ENCODE measurements at regions not wholly inside any gene's neighbourhood (a gene's known extent, or its start where the extent isn't known, plus 50 kb on each side); places are given as distances from the start of the nearest gene placed in this dataset.
A peak's percentile ranks its signal among the peaks of the same experiment; 100 is the strongest.
"Not testable (repeated sequence)": the region's sequence is repeated elsewhere in the genome, so short reads cannot be mapped to it uniquely, and the experiment has no call there.

DNA sequence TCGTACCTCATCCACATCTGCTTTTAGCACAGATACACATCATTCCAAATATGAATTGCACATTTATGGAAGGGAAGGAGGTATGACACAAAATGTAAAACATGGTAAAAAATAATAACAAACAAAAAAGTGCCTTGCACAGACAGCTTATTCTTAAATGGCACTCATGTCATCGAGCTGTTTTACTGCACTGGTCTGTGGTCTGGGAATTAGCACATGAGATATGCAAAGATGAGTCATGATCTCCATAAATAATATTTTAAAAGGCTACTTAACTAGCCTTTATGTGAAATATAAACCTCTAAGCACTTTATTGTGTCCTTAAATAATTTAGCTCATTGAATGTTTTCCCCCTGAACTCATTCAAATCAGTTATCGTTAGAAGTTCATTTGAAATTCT lies 142.2 kb upstream of the ZNF385D start:
- H3K4me3 ChIP-seq (ENCODE audit: low read depth, low read length), result no peak overlapping the region
- no peak for DNase-seq (ENCODE audit: low read depth)

DNA sequence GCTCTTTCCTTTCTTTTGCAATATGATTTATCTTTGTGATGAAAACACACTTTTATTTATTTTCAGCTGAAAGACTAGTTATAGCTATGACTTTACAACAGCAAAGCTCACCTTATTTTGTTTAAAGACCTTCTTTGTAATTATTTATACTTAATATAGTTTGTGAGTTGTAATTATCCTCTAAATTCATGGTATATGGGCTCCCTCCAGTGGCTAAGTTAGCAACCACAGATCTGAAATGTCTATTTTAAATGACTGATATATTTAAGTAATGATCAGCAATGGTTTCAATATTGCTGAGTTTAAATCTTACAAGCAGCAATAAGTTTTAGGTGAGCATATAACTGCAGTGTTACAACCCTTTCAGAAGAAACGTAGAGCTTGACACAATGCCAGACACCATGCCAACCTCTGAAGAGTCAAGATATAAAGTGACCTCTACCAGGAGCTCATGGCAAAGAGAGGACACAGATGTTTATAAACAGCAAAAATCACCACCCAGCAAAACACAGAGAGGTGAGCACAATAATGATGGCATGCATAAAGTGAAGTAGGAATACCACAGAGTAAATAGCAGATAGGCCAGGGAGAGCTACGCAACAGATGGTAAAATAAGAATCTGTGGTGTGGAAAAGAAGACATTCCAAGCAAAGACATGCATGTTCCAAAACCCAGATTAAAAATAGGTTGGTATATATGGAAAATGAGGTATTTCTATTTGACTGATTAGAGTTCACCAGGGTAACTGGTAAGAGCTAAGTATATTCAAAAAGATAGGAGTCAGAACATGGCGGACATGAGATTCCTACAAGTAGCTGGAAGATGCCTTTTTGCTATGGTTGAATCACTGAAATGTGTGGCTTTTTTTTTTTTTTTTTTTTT lies 143.7 kb upstream of the ZNF385D start:
- no peak overlapping the region for H3K4me3 ChIP-seq (ENCODE audit: low read depth, low read length)
- DNase-seq (ENCODE audit: low read depth), result no peak

DNA sequence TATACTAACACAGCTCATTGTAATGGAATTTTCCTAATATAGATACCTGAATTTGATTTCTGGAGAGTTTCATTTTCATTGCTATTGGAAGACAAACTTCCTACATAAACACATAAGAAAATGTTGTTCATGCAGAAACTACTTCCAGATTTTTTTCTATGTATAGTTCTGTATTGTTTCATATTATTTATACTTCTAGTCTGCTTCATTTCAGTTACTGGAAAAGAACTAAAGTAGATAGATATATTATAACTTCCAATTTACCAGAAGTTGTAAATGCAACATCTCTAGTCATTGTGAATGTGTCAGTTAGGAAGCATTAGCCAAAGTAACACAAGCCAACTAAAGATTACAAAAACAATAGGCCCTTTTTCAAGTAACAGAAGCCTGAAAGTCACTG lies 147.3 kb upstream of the ZNF385D start:
- no peak overlapping the region for H3K4me3 ChIP-seq (ENCODE audit: low read depth, low read length)
- no peak for DNase-seq (ENCODE audit: low read depth)

DNA sequence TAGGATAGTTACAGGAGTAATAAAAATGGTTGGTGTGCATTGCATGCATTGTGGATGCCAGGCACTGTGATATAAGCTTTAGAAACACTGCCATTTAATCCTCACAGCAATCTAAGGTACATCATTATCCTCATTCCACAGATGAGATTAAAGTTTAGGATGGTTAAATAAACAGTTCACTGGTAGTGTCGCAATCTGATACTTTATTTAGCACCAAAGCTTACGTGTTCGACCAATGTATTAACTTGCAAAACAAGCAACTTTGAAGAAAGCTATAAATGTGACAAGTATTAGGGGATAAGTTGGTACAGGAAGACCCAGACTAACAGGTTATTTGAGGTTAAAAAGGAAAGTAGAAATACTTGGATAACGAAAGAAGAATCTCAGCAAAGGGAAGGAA lies 150.5 kb upstream of the ZNF385D start:
- DNase-seq (ENCODE audit: low read depth), result no peak
- H3K4me3 ChIP-seq (ENCODE audit: low read depth, low read length), result no peak overlapping the region

DNA sequence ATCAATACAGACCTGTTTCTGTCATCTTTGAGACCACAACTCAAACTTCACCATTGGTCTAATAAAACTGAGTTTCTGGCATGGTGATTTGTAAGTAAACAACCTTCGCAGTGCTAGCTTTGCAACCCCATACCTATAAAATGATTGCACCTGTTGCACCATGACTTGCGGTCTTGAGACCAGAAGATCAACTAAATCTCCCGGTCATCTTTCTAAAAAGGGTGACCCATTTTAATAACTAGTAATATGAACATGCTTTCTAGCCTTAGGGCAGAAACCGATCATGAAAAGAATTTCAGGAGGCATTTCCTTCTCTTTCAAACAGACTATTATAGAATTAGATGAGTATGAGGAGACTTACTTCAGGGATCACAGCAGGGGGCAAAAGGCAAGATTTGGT lies 151.9 kb upstream of the ZNF385D start:
- no peak overlapping the region for H3K4me3 ChIP-seq (ENCODE audit: low read depth, low read length)
- no peak for DNase-seq (ENCODE audit: low read depth)

DNA sequence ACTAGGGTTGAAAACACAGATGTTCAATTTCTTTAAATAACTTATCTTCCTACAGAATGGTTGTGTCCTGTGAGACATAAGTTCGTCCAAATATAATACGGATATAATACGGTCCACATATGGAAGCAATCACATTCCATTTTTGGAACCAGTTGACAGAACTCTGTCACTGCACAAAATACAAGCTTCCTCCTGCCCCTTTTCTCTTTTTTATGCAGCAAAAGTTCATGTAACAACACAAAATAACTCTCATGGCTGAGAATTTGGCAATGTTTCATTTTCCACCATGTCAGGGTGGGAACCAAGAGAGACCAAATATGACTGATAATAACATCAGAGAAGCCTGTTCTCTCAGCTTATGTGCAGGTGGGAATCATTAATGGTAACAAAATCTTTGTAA lies 158.1 kb upstream of the ZNF385D start:
- DNase-seq (ENCODE audit: low read depth), result no peak
- H3K4me3 ChIP-seq (ENCODE audit: low read depth, low read length), result no peak overlapping the region

DNA sequence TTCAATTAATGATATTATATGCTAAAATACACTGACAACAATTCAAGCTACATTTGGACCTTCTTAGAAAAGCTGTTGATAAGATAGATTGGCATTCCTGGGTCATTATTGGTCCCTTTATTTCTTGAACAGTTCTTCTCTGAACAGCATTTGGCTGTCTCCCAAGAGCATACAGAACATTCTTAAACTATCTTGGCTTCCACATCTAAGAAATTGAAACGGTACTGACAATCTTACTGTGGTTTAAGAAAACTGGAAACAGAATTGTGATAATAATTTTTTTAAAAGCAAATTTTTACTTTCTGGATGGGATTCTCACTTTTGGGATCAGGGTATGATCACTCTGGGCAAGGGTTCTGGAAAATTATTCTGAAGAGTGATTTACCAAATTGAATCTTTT lies 161.7 kb upstream of the ZNF385D start:
- peak; percentile 64 for DNase-seq (ENCODE audit: low read depth)
- no peak overlapping the region for H3K4me3 ChIP-seq (ENCODE audit: low read depth, low read length)

DNA sequence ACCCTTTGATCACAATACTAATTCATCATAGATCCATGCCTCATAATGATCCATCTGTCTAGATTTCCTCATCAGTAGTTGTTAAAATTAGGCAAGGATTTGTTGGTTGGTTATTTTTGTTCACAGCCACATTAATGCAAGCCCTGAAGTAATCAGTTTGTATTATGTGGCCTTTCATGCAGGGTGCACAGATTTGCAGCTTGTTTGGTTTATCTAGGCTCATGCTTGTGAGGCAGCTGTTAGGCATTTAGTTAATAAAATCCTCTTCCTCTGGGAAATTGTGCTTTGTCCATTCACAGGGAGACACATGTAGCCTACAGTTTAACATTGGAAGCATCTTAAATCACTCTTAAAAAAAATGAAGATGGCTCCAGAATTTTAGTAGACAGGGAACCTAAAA lies 162.8 kb upstream of the ZNF385D start:
- DNase-seq (ENCODE audit: low read depth), result peak; percentile 77
- no peak overlapping the region for H3K4me3 ChIP-seq (ENCODE audit: low read depth, low read length)

DNA sequence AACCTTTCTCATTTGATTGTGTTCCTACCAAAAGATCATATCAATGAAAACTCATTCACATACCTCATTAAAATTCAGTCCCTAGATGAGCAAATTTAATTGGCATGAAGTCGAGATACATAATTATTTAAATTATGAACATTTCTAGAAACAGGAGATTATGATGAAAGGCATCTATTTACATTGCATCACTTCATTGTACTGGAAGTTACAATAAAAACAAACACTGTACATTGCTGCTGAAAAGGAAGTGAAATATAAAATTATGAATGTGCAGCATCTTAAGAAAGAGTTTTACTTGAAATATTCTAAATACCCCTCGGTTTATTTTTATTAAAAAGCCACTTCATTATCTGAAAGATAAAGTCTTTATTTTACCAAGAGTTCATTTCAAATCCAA lies 163.4 kb upstream of the ZNF385D start:
- DNase-seq (ENCODE audit: low read depth), result no peak
- H3K4me3 ChIP-seq (ENCODE audit: low read depth, low read length), result no peak overlapping the region

DNA sequence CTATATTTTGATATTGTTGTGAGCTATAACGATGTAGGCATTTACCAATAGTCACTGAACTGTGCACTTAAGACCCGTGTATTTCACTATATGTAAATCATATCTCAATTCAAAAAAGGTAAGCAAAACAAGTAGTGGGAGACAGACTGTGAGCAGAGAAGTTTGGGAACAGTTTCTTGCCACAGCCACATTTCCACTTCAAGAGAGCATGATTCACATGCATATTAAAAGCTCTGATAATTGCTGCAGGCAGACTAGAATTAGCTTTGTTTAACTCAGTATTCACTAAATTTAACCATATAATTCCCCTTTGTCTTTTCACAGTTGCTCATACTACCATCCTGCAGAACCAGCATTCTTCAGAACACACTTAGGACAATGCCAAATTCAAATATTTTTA lies 168.4 kb upstream of the ZNF385D start:
- H3K4me3 ChIP-seq (ENCODE audit: low read depth, low read length), result no peak overlapping the region
- DNase-seq (ENCODE audit: low read depth), result no peak

DNA sequence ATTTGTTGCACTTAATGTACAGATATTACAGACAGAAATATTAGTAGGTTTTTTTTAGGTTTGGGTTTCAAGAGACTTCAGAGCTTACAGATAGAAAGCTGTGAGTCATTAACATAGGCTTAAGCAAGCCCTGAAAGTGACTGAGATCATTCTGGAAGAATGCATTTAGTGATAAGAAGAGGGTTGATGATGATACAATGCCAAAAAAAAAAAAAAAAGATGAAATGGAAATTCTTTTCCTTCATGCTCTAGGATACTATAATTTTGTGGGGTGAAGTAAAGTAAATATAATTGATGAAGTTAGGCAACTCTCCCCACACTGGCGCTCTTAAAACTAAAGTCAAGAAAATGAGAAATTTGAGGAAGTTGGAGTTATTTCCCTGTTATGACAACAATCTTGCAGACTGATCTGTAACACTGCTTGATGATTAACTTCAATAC lies 169.4 kb upstream of the ZNF385D start:
- peak; percentile 56 for DNase-seq (ENCODE audit: low read depth)
- H3K4me3 ChIP-seq (ENCODE audit: low read depth, low read length), result no peak overlapping the region

DNA sequence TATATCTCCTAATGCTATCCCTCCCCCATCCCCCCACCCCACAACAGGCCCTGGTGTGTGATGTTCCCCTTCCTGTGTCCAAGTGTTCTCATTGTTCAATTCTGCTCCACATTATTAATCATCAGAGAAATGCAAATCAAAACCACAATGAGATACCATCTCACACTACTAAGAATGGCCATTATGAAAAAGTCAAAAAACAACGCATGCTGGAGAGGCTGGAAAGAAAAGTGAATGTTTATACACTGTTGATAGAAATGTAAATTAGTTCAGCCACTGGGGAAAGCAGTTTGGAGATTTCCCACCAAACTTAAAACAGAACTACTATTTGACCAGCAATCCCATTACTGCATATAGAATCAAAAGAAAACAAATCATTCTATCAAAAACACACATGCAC lies 172.1 kb upstream of the ZNF385D start:
- not testable (repeated sequence) for H3K4me3 ChIP-seq (ENCODE audit: low read depth, low read length)

DNA sequence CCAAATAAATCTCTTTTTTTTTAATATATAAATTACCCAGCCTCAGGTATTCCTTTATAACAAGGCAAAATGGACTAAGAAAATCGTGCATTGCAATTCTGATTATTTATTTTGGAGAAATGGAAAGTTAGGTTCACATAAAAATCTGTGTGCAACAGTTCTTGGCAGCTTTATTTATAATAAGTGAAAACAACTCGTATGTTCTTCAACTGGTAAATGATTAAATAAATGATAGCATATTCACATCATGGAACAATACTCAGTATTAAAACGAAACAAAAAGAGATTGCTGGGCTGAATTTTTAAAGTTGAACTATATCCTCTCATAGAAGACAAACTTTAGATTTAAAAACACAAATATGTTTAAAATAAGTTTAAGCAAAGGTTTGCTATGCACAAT lies 176.3 kb upstream of the ZNF385D start:
- H3K4me3 ChIP-seq (ENCODE audit: low read depth, low read length), result no peak overlapping the region
- DNase-seq (ENCODE audit: low read depth), result no peak

More for the DNA sequence above, 172.1 kb upstream of the ZNF385D start:
- not testable (repeated sequence) for DNase-seq (ENCODE audit: low read depth)

DNA sequence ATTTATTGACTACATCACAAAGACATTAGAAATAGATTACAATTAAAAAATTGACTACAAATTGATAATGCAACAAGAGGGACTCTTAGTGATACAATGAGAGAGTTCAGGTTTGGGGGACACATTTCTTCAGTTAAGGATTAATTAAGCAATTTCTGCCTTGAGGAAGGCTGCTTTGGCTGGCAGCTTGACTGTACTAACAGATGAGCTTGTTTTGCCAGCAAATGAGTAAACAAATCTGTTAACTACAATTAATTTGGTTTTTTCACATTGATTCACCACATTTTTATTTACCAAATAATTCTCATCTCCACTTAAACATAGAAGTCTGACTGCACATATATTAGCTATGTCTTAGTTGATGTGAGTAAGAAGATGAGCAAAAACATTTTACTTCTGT lies 183.6 kb upstream of the ZNF385D start:
- no peak for DNase-seq (ENCODE audit: low read depth)
- H3K4me3 ChIP-seq (ENCODE audit: low read depth, low read length), result no peak overlapping the region

DNA sequence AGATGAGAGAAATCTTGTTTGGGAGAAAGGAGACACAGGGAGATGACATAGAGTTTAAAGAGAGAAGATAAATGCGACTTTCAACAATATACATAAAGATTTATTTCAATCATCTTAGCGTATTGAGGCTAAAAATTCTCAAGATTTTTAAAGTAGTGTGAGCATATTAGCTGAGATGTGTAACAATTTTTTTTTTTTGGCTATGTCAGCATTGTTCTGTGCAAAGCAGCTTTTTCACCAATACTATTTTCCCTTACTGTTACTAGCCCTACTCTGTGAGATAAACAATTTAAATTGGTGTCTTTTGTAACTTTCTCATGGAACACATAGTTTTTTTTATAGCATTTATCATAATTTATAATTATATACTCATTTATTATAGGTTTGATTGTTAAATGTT lies 185.2 kb upstream of the ZNF385D start:
- no peak overlapping the region for H3K4me3 ChIP-seq (ENCODE audit: low read depth, low read length)

DNA sequence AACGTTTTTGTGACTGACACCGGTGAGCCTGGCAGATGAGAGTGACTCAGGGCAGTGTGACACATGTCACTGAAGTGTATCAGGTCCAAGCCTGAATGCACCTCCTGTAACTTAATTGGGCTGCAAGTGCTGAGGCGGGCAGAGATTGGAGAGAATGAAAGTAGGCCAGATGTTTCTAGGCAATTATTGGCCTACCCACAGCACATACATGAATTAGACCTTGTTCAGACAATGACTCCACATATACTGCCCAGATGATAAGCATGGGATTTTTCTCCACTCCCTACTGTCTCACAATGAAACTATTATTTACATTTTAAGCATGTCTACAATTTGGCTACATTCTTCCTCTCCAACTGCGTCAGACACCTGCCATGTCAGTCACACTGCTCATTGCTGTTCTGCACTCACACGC lies 187.3 kb upstream of the ZNF385D start:
- H3K4me3 ChIP-seq (ENCODE audit: low read depth, low read length), result no peak overlapping the region
- DNase-seq (ENCODE audit: low read depth), result no peak

More for the DNA sequence above, 185.2 kb upstream of the ZNF385D start:
- DNase-seq (ENCODE audit: low read depth), result no peak

DNA sequence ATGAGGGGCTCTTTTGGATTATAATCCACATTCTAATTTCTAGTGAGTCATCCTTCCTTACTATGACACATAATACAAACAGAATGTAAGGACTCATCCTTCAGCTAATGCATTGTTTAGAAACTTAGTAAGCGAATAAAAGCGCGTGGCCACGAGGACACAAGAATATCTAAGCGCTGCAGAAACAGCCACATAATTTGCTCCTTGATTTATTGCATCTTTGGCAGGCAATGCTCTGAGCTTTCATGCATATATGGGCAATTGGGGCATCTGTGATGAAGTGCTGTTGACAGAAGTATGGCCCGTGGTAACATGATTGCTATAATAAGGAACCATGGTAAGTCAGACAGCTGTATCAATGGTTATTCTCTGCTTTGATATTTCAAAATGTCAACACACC lies 191.3 kb upstream of the ZNF385D start:
- peak; percentile 98 for DNase-seq (ENCODE audit: low read depth)
- H3K4me3 ChIP-seq (ENCODE audit: low read depth, low read length), result no peak overlapping the region

DNA sequence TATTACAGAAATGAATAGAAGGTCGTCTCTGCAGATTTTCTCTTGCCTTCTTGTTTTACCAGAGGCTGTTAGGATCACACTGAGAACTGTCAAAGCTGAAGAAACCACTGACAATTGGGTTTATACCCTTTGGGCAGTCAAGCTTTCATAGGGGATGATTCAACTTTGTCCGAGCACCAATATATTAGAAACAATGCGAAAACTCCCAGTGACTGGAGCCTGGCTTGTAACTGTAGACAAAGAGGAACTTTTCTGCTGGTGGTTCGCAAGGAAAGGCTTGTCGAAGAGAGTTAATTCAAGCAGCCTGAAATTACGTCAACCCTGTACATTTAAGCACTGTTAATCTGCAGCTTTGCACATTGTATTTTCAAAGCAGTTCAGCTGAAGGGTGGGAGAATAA lies 193.2 kb upstream of the ZNF385D start:
- DNase-seq (ENCODE audit: low read depth), result peak; percentile 71

DNA sequence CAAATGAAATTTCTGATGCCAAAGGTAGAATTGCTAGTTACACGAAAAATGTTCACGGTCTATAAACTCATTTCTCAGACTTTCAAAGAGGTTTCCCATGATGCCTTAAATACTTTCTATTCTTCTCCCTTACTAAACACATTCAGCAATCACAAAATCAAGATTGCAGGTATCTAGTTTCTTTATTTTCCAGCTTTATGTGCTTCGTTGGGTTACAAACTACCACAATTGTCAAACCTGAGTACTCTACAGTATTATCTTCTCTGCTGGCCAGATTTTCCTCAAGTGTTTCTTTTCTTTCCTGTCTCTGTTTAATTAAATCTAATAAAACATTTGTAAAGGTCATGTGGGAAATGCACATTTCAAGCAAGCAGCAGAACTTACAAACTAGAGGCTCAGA lies 201.8 kb upstream of the ZNF385D start:
- no peak overlapping the region for H3K4me3 ChIP-seq (ENCODE audit: low read depth, low read length)
- DNase-seq (ENCODE audit: low read depth), result no peak

More for the DNA sequence above, 193.2 kb upstream of the ZNF385D start:
- H3K4me3 ChIP-seq (ENCODE audit: low read depth, low read length), result no peak overlapping the region

DNA sequence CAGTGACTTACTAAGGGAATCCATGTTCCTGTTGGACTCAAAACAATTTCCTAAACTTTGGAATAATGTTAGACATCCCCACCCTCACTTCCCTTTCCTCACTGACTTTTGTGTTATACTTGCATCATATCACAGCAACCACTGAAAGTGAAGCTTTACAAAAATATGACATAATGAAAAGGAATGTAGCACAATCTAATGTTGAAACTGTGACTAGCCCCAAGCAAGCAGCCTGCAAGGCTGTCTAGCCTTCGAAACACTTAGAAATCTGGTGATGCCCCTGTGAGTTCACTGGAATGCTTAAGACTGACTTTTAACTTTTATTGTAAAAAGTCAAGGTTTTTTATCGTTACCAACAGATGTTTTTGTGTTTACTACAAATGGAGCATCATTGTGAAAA lies 203.7 kb upstream of the ZNF385D start:
- H3K4me3 ChIP-seq (ENCODE audit: low read depth, low read length), result no peak overlapping the region
- peak; percentile 60 for DNase-seq (ENCODE audit: low read depth)

DNA sequence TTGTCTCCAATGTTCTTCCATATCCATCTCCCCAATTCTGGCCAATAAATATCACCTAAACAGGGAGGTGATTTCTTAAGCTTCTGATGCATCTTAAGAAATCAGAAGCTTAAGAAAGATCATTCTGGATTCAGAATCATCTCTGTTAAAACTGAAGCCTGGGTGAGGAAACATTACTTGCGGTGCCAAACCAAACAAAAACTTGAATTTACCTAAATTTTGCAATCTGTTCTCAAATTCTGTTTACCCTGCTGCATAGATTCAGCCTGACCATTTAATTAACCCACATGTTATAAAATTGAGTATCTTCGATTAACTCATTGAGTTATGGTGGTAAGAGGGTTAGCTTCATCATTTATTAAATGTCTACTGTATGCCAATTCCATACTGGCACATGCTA lies 204.4 kb upstream of the ZNF385D start:
- no peak for DNase-seq (ENCODE audit: low read depth)
- no peak overlapping the region for H3K4me3 ChIP-seq (ENCODE audit: low read depth, low read length)

All from skeletal muscle cell (primary cell).